ENCODE measurements at regions not wholly inside any gene's neighbourhood (a gene's known extent, or its start where the extent isn't known, plus 50 kb on each side); places are given as distances from the start of the nearest gene placed in this dataset.
"Not testable (repeated sequence)": the region's sequence is repeated elsewhere in the genome, so short reads cannot be mapped to it uniquely, and the experiment has no call there.

DNA sequence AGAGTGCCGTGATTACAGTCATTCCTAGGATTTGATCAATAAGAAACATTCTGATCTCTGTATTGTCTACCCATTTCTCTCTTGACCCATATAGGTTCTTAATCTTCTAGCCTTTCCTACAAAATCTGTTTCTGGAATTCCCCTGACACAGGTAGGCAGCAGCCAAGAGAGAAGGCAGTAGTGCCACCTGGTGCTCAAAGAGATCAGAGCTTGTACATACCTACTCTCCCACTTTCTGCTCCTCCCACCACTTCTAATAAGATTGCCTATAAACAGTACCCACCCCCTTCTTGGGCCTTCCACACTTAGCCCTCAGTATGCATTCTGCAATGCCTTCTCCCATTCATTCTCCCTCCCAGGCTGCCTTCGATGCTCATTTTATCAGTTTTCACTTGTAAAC is 117.4 kb upstream of the RORB start:
- peak; percentile 39 for DNase-seq

DNA sequence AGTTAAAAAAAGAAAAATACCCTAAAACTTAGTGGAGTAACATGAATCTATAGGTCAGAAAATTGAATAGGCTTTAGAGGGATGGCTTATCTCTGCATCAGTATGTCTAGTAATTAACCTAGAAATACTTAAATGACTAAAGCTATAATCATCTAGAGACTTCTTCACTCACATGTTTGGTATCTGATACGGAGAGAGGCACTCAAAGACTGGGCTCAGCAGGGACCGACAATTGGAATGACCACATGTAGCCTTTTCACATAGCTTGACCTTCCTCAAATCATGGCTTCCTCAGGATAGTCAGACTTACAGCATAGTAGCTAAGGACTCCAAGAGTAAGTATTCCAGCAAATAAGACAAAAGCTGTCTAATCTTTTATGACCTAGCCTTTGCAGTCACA is 105.3 kb upstream of the RORB start:
- no peak for DNase-seq

GRCh38 chr9:74403581-74403980 is 93.6 kb upstream of the RORB start:
- DNase-seq: no peak

- DNase-seq: no peak
Observed at GRCh38 chr9:74404620-74405019, 92.5 kb upstream of the RORB start.

- no peak for DNase-seq
Observed at GRCh38 chr9:74407166-74407565, 90.0 kb upstream of the RORB start.

GRCh38 chr9:74412236-74412979 is 84.7 kb upstream of the RORB start:
- DNase-seq: no peak

GRCh38 chr9:74413876-74414275 is 83.3 kb upstream of the RORB start:
- no peak for DNase-seq

- DNase-seq: no peak
Observed at GRCh38 chr9:74414325-74414724, 82.8 kb upstream of the RORB start.

DNA sequence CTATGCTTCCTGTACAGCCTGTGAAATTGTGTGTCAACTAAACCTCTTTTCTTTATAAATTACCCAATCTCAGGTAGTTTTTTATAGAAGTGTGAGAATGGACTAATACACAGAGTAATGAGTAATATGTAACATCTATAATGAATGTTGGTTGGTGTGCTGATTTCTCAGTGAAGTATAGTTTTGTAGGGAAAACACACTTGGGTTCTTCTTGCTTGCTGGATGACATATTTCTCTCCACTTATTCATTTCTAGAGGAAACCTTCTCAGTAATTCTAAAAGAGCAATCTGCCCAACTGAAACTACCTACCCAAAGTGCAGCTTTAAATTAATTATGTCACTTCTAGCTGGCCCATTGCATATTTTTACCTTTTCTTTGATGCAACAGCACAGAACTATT is 81.1 kb upstream of the RORB start:
- DNase-seq: no peak

GRCh38 chr9:74424488-74424887 is 72.6 kb upstream of the RORB start:
- DNase-seq: not testable (repeated sequence)

GRCh38 chr9:74431467-74431866 is 65.7 kb upstream of the RORB start:
- no peak for DNase-seq

DNA sequence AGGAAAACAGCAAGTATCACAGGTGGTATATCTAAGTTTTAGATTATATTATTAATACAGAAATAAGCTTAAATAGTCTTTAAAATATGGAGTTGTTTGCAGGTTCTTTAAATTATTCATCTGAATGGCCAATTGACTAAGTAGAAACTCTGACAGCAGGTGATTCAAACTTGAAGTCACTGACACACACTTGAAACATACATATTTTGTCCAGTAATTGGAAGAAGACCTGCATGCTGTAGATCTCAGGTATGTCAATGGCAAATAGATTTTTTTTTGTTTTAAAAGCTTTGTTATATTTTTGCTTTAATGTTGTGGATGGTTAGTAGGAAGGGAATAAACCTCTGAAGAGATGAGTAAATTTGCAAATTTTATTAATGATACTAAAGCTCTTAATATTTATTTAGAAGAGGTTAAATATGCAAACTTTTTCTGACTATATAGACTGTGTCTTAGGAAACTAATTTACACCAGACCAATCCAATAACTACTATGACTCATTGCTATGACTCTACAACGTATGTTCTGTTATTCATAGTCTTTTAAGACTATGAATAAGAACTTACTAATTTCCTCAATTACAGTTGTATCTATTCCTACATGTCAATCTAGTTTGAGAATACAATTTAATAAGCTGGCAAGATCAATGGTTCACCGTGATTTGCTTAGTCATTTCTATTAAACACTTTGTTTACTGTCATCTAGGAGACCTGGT is 53.9 kb upstream of the RORB start:
- DNase-seq: no peak

GRCh38 chr9:74444369-74444768 is 52.8 kb upstream of the RORB start:
- DNase-seq: no peak
